HG03064 (cell line): ENCODE measurements at regions not wholly inside any gene's neighbourhood (a gene's known extent, or its start where the extent isn't known, plus 50 kb on each side); places are given as distances from the start of the nearest gene placed in this dataset.

Experiments used
- ATAC-seq: cut with Tn5 transposase; IDR thresholded peaks from one replicate; pipeline ENCODE4 v1.9.1; 2021; ENCODE audit warnings: low read depth; ENCODE audit not compliant: unreplicated experiment

- no peak for ATAC-seq
Measured at GRCh38 chr6:139801571-139802321, 427.3 kb upstream of the CITED2 start.

- no peak for ATAC-seq
Measured at GRCh38 chr6:139800837-139801236, 426.4 kb upstream of the CITED2 start.

- no peak for ATAC-seq
Measured at GRCh38 chr6:139790527-139790926, 416.1 kb upstream of the CITED2 start.

- no peak for ATAC-seq
Measured at GRCh38 chr6:139784222-139784769, 409.8 kb upstream of the CITED2 start.

- no peak for ATAC-seq
Measured at GRCh38 chr6:139779988-139780774, 405.7 kb upstream of the CITED2 start.

GRCh38 chr6:139778688-139779087 lies 404.2 kb upstream of the CITED2 start:
- ATAC-seq: no peak

GRCh38 chr6:139778106-139778505 lies 403.7 kb upstream of the CITED2 start:
- ATAC-seq: no peak

GRCh38 chr6:139777202-139777970 lies 402.9 kb upstream of the CITED2 start:
- no peak for ATAC-seq

GRCh38 chr6:139776041-139776440 lies 401.6 kb upstream of the CITED2 start:
- no peak for ATAC-seq

GRCh38 chr6:139768196-139768595 lies 393.7 kb upstream of the CITED2 start:
- ATAC-seq: no peak

- no peak for ATAC-seq
Measured at GRCh38 chr6:139766796-139767195, 392.3 kb upstream of the CITED2 start.

GRCh38 chr6:139765825-139766285 lies 391.4 kb upstream of the CITED2 start:
- ATAC-seq: no peak

- ATAC-seq: peak; percentile 89
Measured at GRCh38 chr6:139764498-139764986, 390.1 kb upstream of the CITED2 start.

- ATAC-seq: no peak
Measured at GRCh38 chr6:139763468-139764210, 389.2 kb upstream of the CITED2 start.

GRCh38 chr6:139762587-139763031 lies 388.2 kb upstream of the CITED2 start:
- peak; percentile 32 for ATAC-seq

GRCh38 chr6:139760128-139760527 lies 385.7 kb upstream of the CITED2 start:
- no peak for ATAC-seq

GRCh38 chr6:139759086-139759485 lies 384.6 kb upstream of the CITED2 start:
- no peak for ATAC-seq

GRCh38 chr6:139758209-139758611 lies 383.8 kb upstream of the CITED2 start:
- no peak for ATAC-seq

- ATAC-seq: no peak
Measured at GRCh38 chr6:139757784-139758183, 383.3 kb upstream of the CITED2 start.

GRCh38 chr6:139756381-139756780 lies 381.9 kb upstream of the CITED2 start:
- no peak for ATAC-seq
